ENCODE measurements at regions not wholly inside any gene's neighbourhood (a gene's known extent, or its start where the extent isn't known, plus 50 kb on each side); places are given as distances from the start of the nearest gene placed in this dataset.
A peak's percentile ranks its signal among the peaks of the same experiment; 100 is the strongest.
"Not testable (repeated sequence)": the region's sequence is repeated elsewhere in the genome, so short reads cannot be mapped to it uniquely, and the experiment has no call there.

- DNase-seq (ENCODE audit: low read depth, low spot score): no peak
These were observed 231.4 kb upstream of the ANKRD50 start for GRCh38 chr4:124943938-124944337.

- DNase-seq (ENCODE audit: low read depth, low spot score): no peak
These were observed 230.8 kb upstream of the ANKRD50 start for GRCh38 chr4:124943145-124943889.

GRCh38 chr4:124941267-124941666 lies 228.7 kb upstream of the ANKRD50 start:
- no peak for DNase-seq (ENCODE audit: low read depth, low spot score)

- DNase-seq (ENCODE audit: low read depth, low spot score): peak; percentile 91
These were observed 227.9 kb upstream of the ANKRD50 start for GRCh38 chr4:124940387-124940786.

GRCh38 chr4:124939908-124940307 lies 227.4 kb upstream of the ANKRD50 start:
- DNase-seq (ENCODE audit: low read depth, low spot score): no peak

GRCh38 chr4:124938836-124939235 lies 226.3 kb upstream of the ANKRD50 start:
- no peak for DNase-seq (ENCODE audit: low read depth, low spot score)

GRCh38 chr4:124937993-124938392 lies 225.5 kb upstream of the ANKRD50 start:
- DNase-seq (ENCODE audit: low read depth, low spot score): no peak

- peak; percentile 76 for DNase-seq (ENCODE audit: low read depth, low spot score)
These were observed 223.9 kb upstream of the ANKRD50 start for GRCh38 chr4:124936427-124936826.

- DNase-seq (ENCODE audit: low read depth, low spot score): no peak
These were observed 222.4 kb upstream of the ANKRD50 start for GRCh38 chr4:124934916-124935315.

- no peak for DNase-seq (ENCODE audit: low read depth, low spot score)
These were observed 221.0 kb upstream of the ANKRD50 start for GRCh38 chr4:124933521-124933920.

GRCh38 chr4:124932447-124932846 lies 219.9 kb upstream of the ANKRD50 start:
- DNase-seq (ENCODE audit: low read depth, low spot score): no peak

GRCh38 chr4:124931050-124931449 lies 218.5 kb upstream of the ANKRD50 start:
- peak; percentile 75 for DNase-seq (ENCODE audit: low read depth, low spot score)

GRCh38 chr4:124922748-124923147 lies 210.2 kb upstream of the ANKRD50 start:
- DNase-seq (ENCODE audit: low read depth, low spot score): not testable (repeated sequence)

- no peak for DNase-seq (ENCODE audit: low read depth, low spot score)
These were observed 206.1 kb upstream of the ANKRD50 start for GRCh38 chr4:124918559-124919122.

GRCh38 chr4:124915073-124915472 lies 202.5 kb upstream of the ANKRD50 start:
- DNase-seq (ENCODE audit: low read depth, low spot score): no peak

- no peak for DNase-seq (ENCODE audit: low read depth, low spot score)
These were observed 200.7 kb upstream of the ANKRD50 start for GRCh38 chr4:124913237-124913636.

- no peak for DNase-seq (ENCODE audit: low read depth, low spot score)
These were observed 197.8 kb upstream of the ANKRD50 start for GRCh38 chr4:124910327-124910726.

- peak; percentile 28 for DNase-seq (ENCODE audit: low read depth, low spot score)
These were observed 195.3 kb upstream of the ANKRD50 start for GRCh38 chr4:124907881-124908280.

GRCh38 chr4:124905441-124905840 lies 192.9 kb upstream of the ANKRD50 start:
- DNase-seq (ENCODE audit: low read depth, low spot score): no peak

- peak; percentile 3 for DNase-seq (ENCODE audit: low read depth, low spot score)
These were observed 192.3 kb upstream of the ANKRD50 start for GRCh38 chr4:124904723-124905388.

GRCh38 chr4:124903995-124904722 lies 191.6 kb upstream of the ANKRD50 start:
- DNase-seq (ENCODE audit: low read depth, low spot score): peak; percentile 87

GRCh38 chr4:124902001-124902515 lies 189.5 kb upstream of the ANKRD50 start:
- no peak for DNase-seq (ENCODE audit: low read depth, low spot score)
